Progenitor cell of endocrine pancreas (in vitro differentiated cells): ENCODE measurements at regions not wholly inside any gene's neighbourhood (a gene's known extent, or its start where the extent isn't known, plus 50 kb on each side); places are given as distances from the start of the nearest gene placed in this dataset.
A peak's percentile ranks its signal among the peaks of the same experiment; 100 is the strongest.

Experiments
- DNase-seq: peaks from one replicate; pipeline ENCODE4 v3.0.0; 2021; ENCODE audit warnings: low spot score; ENCODE audit not compliant: unreplicated experiment
- H3K27ac Mint-ChIP-seq: 2 replicates; pipeline ENCODE4 v1.8.0; 2021; ENCODE audit warnings: mild to moderate bottlenecking, moderate library complexity, mixed read lengths
- H3K27me3 Mint-ChIP-seq: 2 replicates; pipeline ENCODE4 v1.8.0; 2021; ENCODE audit warnings: mixed read lengths
- H3K36me3 Mint-ChIP-seq: 2 replicates; pipeline ENCODE4 v1.8.0; 2022; ENCODE audit warnings: mixed read lengths; ENCODE audit not compliant: insufficient read depth
- H3K4me1 Mint-ChIP-seq: 2 replicates; pipeline ENCODE4 v1.8.0; 2021; ENCODE audit warnings: low read depth, mixed read lengths
- H3K4me3 Mint-ChIP-seq: 2 replicates; pipeline ENCODE4 v1.8.0; 2021; ENCODE audit warnings: low read depth, mild to moderate bottlenecking, moderate library complexity, mixed read lengths
- H3K9me3 Mint-ChIP-seq: 2 replicates; pipeline ENCODE4 v1.8.0; 2021; ENCODE audit warnings: low read depth, mixed read lengths
- TF ChIP-seq, protein P1 (sequence below): fragments of 200-600 bp; sonication (generic); IDR thresholded peaks from one replicate; pipeline ENCODE4 v1.5.0; 2021; ENCODE audit warnings: antibody characterized with exemption, mild to moderate bottlenecking; ENCODE audit not compliant: unreplicated experiment

GRCh38 chr17:70752966-70753467 lies 583.7 kb downstream of the KCNJ2 start:
- no peaks in the 10 kb centered on the region for H3K36me3 Mint-ChIP-seq
- H3K4me1 Mint-ChIP-seq: no peaks in the 10 kb centered on the region
- H3K27ac Mint-ChIP-seq: no peak overlapping the region
- H3K27me3 Mint-ChIP-seq: no peaks in the 10 kb centered on the region
- H3K4me3 Mint-ChIP-seq: no peak overlapping the region
- peaks cover 8% of the 10 kb centered on the region for H3K9me3 Mint-ChIP-seq
- DNase-seq: no peak
- TF ChIP-seq, protein P1, sequence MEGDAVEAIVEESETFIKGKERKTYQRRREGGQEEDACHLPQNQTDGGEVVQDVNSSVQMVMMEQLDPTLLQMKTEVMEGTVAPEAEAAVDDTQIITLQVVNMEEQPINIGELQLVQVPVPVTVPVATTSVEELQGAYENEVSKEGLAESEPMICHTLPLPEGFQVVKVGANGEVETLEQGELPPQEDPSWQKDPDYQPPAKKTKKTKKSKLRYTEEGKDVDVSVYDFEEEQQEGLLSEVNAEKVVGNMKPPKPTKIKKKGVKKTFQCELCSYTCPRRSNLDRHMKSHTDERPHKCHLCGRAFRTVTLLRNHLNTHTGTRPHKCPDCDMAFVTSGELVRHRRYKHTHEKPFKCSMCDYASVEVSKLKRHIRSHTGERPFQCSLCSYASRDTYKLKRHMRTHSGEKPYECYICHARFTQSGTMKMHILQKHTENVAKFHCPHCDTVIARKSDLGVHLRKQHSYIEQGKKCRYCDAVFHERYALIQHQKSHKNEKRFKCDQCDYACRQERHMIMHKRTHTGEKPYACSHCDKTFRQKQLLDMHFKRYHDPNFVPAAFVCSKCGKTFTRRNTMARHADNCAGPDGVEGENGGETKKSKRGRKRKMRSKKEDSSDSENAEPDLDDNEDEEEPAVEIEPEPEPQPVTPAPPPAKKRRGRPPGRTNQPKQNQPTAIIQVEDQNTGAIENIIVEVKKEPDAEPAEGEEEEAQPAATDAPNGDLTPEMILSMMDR: no peak

- Mint-ChIP-seq H3K27ac (no peak overlapping the region), H3K27me3 (no peaks in the 10 kb centered on the region), H3K4me3 (no peak overlapping the region), H3K9me3 (no peaks in the 10 kb centered on the region), H3K4me1 (no peaks in the 10 kb centered on the region), H3K36me3 (no peaks in the 10 kb centered on the region)
- TF ChIP-seq, protein P1: no peak
- no peak for DNase-seq
These were observed 593.7 kb downstream of the KCNJ2 start for GRCh38 chr17:70763018-70763417.

DNA sequence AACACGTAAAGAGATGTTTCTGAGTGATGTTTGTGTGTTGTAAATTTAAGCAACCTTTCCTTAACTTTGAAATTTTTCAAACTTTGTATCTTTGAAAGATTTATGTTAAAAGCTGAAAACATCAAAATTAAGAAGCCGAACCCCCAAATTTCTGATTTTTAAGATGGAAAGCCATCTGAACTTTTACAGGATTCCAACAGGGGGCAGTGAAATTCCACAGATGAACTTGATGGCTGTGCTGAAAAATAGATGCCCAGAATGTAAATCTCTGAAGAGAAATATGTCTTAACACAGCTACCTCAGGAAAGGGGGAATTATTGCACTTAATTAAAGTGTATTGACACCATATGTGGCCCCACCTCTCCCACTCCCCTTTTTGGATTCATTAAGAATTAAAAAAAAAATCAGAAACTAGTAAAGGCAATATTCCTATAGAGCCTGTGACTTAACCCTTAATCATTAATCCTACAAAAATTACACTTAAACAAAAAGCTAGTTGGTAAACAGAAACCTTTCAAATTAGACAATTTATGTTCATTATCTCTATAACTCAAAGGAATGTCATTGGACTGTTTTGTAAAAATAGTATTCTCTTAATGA lies 597.9 kb downstream of the KCNJ2 start:
- H3K9me3 Mint-ChIP-seq: no peaks in the 10 kb centered on the region
- H3K4me3 Mint-ChIP-seq: no peak overlapping the region
- TF ChIP-seq, protein P1: peak; percentile 89
- DNase-seq: no peak
- H3K27me3 Mint-ChIP-seq: no peaks in the 10 kb centered on the region
- H3K4me1 Mint-ChIP-seq: no peaks in the 10 kb centered on the region
- no peaks in the 10 kb centered on the region for H3K36me3 Mint-ChIP-seq
- no peak overlapping the region for H3K27ac Mint-ChIP-seq

GRCh38 chr17:70769956-70770355 lies 600.6 kb downstream of the KCNJ2 start:
- Mint-ChIP-seq H3K9me3 (no peaks in the 10 kb centered on the region), H3K4me3 (no peak overlapping the region), H3K27ac (no peak overlapping the region), H3K4me1 (no peaks in the 10 kb centered on the region), H3K36me3 (no peaks in the 10 kb centered on the region), H3K27me3 (no peaks in the 10 kb centered on the region)
- DNase-seq: no peak
- TF ChIP-seq, protein P1: no peak

DNA sequence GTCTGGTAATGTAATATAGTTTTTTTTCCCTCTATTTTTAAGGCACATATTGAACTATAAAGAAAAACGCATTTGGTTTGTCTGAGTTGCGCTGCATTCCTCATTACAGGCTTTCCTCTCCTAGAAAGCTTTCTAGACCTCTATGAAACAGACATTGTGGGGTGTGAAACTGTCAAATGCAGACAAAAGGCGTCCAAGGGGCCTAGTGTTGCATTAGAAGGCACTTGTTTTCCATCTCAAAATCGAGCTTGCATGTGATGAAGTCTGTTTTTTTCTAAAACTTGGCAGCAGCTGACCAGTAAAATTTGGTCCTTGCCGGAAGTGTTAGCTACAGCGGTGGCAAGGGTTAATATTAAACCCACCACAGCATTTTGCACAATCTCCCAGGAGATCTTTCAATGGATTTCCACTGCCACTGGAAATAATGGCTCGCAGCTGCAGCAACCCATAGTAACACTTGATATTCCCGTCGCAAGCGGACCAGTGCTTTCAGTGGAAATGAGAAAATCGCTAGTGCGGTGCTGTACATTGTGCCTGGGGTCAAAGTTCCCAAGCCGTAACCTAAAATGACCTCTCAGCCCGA lies 602.6 kb downstream of the KCNJ2 start:
- Mint-ChIP-seq H3K27ac (no peak overlapping the region), H3K9me3 (no peaks in the 10 kb centered on the region), H3K4me3 (no peak overlapping the region), H3K36me3 (no peaks in the 10 kb centered on the region), H3K4me1 (peaks cover 1% of the 10 kb centered on the region), H3K27me3 (no peaks in the 10 kb centered on the region)
- TF ChIP-seq, protein P1: no peak
- DNase-seq: no peak
